IMR-90 (cell line): ENCODE measurements at regions not wholly inside any gene's neighbourhood (a gene's known extent, or its start where the extent isn't known, plus 50 kb on each side); places are given as distances from the start of the nearest gene placed in this dataset.

Experiments
- BHLHE40 ChIP-seq: fragments of 150-350 bp; IDR thresholded peaks from 2 replicates; pipeline ENCODE4 v1.6.1; 2016; ENCODE audit warnings: mild to moderate bottlenecking, low read depth, low read length
- CEBPB ChIP-seq: IDR thresholded peaks from 2 replicates; pipeline ENCODE4 v1.6.1; 2012; ENCODE audit warnings: low read depth, low read length, improper control_type of control experiment
- CHD1 ChIP-seq: IDR thresholded peaks from 2 replicates; pipeline ENCODE4 v1.6.1; 2012; ENCODE audit warnings: low read depth, low read length, improper control_type of control experiment
- MAFK ChIP-seq: IDR thresholded peaks from 2 replicates; pipeline ENCODE4 v1.6.1; 2012; ENCODE audit warnings: low read depth, low read length, improper control_type of control experiment
- MAZ ChIP-seq: IDR thresholded peaks from 2 replicates; pipeline ENCODE4 v1.6.1; 2012; ENCODE audit warnings: low read depth, mild to moderate bottlenecking, low read length, improper control_type of control experiment, moderate library complexity, borderline replicate concordance
- MXI1 ChIP-seq: IDR thresholded peaks from 2 replicates; pipeline ENCODE4 v1.6.1; 2012; ENCODE audit warnings: low read depth, mild to moderate bottlenecking, low read length, moderate library complexity, borderline replicate concordance
- NFE2L2 ChIP-seq: fragments of 150-350 bp; IDR thresholded peaks from 2 replicates; pipeline ENCODE4 v1.6.1; 2016; ENCODE audit warnings: low read depth, mild to moderate bottlenecking, low read length
- POLR2A ChIP-seq: IDR thresholded peaks from 2 replicates; pipeline ENCODE4 v1.6.1; 2012; ENCODE audit warnings: mild to moderate bottlenecking, low read depth, low read length
- RAD21 ChIP-seq: IDR thresholded peaks from 2 replicates; pipeline ENCODE4 v1.6.1; 2012; ENCODE audit warnings: low read length, improper control_type of control experiment
- RCOR1 ChIP-seq: IDR thresholded peaks from 2 replicates; pipeline ENCODE4 v1.6.1; 2012; ENCODE audit warnings: mild to moderate bottlenecking, low read length, improper control_type of control experiment; ENCODE audit not compliant: insufficient replicate concordance
- RFX5 ChIP-seq: IDR thresholded peaks from 2 replicates; pipeline ENCODE4 v1.8.0; 2012; ENCODE audit warnings: low read depth, mild to moderate bottlenecking, low read length, moderate library complexity
- SMC3 ChIP-seq: fragments of 150-350 bp; IDR thresholded peaks from 2 replicates; pipeline ENCODE4 v1.6.1; 2016; ENCODE audit warnings: low read depth, mild to moderate bottlenecking, antibody characterized with exemption, low read length, moderate library complexity
- TF ChIP-seq, protein P1 (sequence below): conservative IDR thresholded peaks from 2 replicates; pipeline ENCODE4 v1.5.1; 2012; ENCODE audit warnings: mild to moderate bottlenecking, low read depth, low read length, improper control_type of control experiment
- TF ChIP-seq, protein P2 (sequence below): fragments of 150-350 bp; IDR thresholded peaks from 2 replicates; pipeline ENCODE4 v1.6.1; 2017; ENCODE audit warnings: mild to moderate bottlenecking, antibody characterized with exemption, low read length, low read depth

DNA sequence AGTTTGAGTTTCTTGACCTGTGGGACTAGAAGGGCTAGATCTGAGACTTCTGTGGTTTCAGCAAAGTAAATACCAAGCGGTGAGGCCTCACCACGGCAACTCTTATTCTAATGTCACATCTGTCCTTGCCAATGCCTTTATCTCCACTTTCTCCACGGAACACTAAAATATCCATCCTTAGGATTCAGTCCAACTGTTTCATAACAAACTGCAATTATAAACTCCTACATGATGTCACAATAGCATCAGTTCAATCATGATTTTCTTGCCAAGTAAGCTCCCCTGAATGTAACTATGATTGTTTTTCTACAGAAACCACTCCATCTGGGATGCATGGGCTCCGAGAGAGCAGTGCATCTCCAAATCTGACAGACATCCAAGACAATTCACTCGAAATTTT, 79.6 kb downstream of the LRATD1 start:
- TF ChIP-seq, protein P1, sequence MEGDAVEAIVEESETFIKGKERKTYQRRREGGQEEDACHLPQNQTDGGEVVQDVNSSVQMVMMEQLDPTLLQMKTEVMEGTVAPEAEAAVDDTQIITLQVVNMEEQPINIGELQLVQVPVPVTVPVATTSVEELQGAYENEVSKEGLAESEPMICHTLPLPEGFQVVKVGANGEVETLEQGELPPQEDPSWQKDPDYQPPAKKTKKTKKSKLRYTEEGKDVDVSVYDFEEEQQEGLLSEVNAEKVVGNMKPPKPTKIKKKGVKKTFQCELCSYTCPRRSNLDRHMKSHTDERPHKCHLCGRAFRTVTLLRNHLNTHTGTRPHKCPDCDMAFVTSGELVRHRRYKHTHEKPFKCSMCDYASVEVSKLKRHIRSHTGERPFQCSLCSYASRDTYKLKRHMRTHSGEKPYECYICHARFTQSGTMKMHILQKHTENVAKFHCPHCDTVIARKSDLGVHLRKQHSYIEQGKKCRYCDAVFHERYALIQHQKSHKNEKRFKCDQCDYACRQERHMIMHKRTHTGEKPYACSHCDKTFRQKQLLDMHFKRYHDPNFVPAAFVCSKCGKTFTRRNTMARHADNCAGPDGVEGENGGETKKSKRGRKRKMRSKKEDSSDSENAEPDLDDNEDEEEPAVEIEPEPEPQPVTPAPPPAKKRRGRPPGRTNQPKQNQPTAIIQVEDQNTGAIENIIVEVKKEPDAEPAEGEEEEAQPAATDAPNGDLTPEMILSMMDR: no peak
- TF ChIP-seq POLR2A: no peak
- no peak for TF ChIP-seq CEBPB
- TF ChIP-seq, protein P2, sequence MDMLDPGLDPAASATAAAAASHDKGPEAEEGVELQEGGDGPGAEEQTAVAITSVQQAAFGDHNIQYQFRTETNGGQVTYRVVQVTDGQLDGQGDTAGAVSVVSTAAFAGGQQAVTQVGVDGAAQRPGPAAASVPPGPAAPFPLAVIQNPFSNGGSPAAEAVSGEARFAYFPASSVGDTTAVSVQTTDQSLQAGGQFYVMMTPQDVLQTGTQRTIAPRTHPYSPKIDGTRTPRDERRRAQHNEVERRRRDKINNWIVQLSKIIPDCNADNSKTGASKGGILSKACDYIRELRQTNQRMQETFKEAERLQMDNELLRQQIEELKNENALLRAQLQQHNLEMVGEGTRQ: no peak
- TF ChIP-seq MAZ: no peak
- no peak for TF ChIP-seq RAD21
- TF ChIP-seq RCOR1: no peak
- no peak for TF ChIP-seq NFE2L2
- TF ChIP-seq MAFK: no peak
- TF ChIP-seq RFX5: no peak
- TF ChIP-seq BHLHE40: no peak
- no peak for TF ChIP-seq MXI1
- TF ChIP-seq SMC3: no peak
- TF ChIP-seq CHD1: no peak
